HG03342 (cell line): ENCODE measurements at regions not wholly inside any gene's neighbourhood (a gene's known extent, or its start where the extent isn't known, plus 50 kb on each side); places are given as distances from the start of the nearest gene placed in this dataset.
"Not testable (repeated sequence)": the region's sequence is repeated elsewhere in the genome, so short reads cannot be mapped to it uniquely, and the experiment has no call there.

Experiments
- ATAC-seq: cut with Tn5 transposase; IDR thresholded peaks from one replicate; pipeline ENCODE4 v1.9.1; 2021; ENCODE audit warnings: mild to moderate bottlenecking, moderate library complexity; ENCODE audit not compliant: unreplicated experiment

DNA sequence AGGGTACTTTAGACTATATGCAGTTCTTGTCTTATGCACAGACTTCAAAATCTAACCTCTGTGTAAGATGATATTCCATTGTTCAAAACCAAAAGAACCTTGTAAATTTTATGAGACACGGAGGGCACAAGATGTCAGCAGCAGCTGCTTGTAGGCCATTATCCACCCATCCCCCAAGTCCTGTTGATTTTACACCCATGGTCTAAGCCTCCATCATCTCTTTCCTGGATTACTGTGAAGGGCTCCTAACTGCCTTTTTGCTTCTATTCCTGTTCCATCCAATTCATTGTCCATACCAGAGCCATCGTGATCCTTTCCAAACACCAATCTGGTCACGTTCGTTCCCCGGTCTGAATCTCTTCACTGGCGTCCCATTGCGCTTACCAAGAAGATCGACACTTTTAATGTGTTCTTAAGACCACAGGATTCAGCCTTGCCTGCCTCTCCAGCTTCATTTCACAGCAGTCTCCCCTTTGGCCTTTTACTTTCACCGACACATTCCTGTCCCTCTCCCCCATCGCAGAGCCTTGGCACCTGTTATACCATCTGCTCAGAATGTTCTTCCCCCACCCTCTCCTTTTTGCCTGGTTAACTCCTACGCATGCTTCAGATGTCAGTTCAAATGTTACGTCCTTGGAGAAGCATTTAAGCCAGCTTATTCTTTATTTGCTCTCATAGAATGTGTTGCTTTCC, 107.3 kb upstream of the POU3F1 start:
- no peak for ATAC-seq

DNA sequence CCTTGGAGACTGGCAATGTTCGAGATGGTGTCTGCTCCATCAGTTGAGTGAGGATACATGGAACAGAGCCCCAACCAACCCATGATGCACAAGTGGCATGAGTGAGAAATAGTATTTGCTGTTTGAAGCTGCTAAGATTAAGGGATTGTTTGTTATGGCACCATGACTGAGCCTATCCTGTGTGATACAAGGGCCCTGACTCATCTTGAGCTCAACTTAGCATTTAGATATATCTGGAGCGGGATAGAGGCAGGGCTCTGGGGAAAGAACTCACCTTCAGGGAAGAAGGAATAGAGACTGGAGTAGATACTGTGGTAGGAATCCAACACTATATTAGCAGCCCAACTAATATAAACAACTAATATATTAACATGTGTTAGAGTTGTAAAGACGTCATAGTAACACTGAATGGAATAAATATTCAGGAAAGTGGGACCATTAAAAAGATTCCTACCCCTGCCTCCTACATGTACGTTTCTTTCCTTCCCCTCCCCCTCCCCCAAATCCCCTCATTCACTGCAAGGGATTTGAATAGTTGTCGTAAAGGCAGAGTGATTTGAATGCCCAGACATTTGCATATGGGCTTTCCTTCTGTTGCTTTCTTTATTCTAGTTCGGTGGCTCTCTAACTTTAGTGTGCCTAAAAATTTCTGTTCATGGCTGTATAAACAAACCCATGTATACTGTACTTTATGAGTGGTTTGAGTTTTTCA, 106.6 kb upstream of the POU3F1 start:
- ATAC-seq: no peak

DNA sequence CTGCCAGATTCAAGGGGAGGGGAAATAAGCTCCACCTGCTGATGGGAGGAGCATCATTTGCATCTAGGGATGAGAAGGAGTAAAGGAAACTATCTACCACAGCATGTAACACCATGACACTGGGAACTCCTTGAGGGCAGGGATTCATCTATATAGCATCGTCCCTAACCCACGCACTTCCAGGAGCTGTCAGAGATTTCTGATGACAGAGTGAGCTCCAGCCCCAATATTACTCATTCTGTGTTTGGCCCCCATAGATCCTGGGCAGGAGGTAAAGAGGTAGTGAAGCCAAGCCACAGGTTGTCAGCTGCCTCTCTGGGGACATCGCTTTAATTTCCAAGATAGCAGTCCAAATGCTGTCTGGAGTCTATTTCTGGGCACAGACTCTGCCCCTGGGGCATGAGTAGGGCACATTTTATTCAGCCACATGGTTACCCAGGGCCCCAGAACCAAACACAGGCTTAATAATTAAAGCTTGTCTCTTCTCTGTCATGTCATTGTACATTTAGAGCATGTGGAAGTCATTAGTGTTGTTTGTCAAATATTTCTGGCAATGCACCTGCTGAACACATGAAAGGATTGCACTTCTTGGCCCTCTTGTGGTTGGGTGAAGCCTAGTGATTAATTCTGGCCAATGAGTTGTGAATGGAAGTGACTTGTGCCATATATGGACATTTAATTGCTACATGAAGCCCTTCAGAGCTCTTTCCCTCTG, 105.9 kb upstream of the POU3F1 start:
- no peak for ATAC-seq

DNA sequence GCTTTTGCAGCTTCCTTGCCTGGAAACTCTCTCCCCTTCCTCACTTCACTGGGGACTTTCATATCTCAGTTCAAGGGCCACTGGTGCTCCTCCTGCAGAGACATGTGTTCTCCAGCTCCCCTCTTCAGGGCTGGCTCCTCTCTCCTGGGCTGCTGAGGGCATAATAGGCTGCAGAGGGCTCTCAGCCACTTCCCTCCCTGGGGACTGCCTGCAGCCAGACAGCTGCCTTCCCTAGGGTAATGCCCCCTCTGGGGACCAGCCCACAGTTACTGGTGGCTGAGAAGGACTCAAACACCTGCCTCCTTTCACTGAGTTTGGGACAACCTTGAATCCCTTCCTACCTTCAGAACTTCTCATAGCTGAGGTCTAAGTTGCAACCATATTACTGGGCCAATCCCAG, 104.8 kb upstream of the POU3F1 start:
- ATAC-seq: no peak

DNA sequence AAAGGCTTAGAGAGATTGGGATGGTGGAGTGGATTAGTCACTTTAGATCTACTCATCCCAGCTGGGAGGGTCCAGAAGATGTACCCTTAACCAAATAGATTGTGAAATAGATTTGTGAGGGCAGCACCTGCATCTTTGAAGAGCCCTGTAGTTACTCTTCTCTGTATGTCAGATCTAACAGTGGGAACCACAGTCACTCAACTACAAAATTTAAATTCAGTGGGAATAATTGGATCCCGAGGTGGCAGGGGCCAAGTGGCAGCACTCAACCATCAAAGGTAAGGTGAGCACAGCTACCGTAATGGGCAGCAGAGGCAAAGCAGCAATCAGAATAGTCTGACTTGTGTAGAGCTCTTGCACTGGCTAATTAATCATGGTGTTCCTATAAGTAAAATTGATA, 99.5 kb upstream of the POU3F1 start:
- ATAC-seq: not testable (repeated sequence)

DNA sequence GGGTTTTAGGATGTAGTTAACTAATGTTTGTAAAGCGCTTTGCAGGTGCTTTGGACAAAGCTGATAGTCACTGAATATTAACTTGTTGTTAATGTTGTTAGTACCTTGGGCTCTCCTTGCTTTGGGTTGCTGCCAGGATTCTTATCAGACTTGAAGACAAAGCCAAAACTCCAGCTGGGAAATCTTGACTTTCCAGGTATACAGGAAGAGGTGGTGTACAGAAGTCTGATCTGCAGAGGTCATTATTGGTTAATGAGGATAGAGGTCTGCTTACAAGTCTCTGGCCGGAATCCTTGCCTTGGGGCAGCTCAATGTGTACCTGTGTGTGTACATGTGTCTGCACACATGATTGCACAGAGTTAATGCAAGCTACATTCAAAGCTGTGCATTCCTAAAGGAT, 96.0 kb upstream of the POU3F1 start:
- ATAC-seq: no peak

DNA sequence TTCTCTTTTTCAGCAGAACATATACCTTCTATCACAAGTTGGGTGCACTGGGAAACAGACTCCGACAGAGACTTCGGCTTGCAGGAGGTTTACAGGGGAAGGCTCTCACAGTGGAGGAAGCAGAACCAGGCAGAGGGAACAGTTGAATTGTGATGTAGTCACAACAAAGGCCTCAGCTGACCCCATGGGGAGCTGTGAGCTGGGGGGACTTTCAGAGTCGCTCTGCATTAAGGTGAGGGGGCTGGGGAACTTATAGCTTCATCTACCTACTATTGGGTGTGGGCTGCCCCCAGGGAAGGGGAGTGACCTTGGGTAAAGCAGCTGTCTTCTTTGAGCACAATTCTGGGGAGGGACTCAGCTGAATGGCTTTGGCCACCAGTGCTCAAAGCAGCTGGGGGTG, 94.9 kb upstream of the POU3F1 start:
- ATAC-seq: no peak

DNA sequence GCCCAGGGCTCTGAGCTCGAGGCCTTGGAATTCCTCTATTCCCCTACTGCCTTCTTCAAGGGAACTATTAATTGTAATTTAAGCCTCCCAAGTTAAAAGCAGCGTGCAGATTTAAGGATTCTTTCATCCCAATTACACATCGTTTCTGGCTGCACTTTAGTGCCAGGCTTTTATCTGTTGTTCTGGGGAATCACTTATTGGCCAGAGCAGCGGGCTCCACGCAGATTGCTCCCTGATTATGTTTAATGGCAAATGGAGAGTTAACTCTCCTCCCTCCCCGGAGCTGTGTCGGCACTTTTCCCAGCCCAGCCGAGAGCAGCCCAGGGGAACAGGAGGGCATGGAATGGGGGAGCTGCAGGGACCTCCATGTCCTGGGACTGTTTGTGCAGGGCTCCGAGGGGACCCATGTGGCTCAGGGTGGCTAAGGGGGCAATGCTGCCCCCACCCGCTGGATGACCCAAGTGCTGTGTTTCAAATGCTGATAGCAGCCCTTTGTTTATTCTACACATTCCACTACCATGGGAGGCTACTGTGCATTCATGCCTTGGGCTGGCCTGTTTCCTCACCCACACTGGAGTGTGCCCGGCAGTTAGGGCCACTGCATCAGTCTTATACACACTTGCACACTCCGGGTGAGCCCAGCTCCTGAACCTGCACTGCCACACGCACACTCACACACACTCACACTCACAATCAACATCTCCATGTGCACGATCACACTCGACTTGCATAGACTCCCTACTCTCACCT, 93.3 kb upstream of the POU3F1 start:
- ATAC-seq: no peak

DNA sequence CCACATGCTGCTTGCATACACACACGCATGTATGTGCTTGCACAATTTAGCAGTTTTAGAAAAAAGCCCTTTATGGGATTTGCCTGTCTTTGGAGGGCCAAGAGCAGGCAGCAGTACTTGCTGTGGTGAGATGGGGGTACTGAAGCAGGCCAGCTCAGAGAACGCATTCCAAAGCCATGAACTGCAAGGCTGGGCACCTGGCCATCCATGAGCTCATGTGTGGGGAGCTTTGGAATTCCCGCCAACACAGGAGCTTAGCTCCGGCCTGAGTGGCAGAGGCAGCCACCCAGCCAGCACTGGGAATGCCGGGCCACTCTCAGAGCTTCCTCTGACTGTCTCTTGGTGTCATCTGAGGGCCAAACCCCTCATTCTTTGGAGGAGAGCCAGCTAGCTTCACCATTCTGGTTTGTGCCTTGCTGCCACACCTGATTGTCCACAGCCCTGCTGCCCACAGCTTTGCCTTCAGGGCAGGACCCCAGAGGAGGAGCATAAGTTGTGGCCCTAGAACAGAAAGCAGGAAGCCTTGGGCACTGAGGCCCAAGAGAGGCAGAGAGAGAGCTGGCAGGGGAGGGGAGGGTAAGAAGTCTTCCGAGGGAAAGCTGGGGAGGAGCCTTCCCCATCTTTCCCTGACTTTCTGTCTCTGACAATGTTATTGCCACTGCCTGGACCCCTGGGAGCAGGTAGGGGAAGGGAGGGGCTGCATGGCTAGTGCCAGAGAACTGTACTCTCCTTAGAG, 92.1 kb upstream of the POU3F1 start:
- ATAC-seq: no peak

DNA sequence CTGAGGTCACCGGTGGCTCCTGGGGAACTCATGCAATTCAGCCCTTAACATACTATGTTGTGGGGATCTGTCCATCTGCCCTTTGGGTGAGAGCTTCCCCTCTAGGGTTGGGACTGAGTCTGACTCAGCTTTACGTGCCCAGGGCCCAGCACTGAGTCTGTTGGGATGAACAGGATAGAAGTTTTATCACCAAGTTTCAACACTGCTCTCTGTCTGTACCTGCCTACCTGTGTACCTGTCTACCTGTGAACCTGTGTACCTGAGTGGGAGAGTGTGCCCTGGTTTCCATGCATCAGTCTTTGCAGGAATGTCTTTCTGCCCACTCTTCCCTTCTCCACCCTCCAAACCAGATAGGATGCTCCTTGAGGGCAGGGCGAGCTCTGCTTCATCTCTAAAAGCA, 90.6 kb upstream of the POU3F1 start:
- ATAC-seq: no peak

DNA sequence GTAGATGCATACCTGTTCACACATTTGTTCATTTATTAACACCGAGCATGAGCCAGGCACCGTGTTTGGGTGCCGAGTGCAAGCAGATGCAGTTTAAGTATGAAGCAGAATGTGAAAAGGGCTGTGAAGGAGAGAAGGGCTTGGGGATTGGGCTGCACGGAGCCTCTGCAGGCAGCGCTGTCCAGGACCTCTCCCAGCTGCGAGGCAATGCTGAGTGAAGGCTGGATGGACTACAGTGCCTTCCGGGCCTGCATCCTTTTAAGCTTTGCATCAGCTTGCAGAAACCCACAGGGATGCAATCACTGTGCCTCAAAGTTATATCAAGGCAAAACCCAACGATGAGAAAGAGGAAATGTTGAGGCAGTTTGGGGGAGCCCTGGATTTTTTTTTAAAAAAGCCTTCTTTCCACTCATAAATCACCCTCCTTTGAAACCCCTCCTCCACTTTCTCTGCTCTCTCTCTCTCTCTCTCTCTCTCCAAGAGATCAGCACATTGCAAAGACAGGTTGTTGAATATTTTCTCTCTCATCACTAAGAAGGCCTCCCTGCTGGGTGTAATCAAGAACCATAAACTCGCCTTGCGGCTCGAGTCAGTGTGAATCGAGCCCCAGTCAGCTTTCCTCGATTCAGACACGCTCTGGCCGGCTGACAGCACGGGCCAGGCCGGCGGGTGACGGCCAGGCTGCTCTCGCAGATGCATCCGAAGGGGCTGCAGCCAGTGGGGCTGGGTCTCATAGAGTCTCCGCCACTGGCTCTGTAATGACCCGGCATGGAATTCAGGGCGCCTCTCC, 89.2 kb upstream of the POU3F1 start:
- ATAC-seq: no peak

DNA sequence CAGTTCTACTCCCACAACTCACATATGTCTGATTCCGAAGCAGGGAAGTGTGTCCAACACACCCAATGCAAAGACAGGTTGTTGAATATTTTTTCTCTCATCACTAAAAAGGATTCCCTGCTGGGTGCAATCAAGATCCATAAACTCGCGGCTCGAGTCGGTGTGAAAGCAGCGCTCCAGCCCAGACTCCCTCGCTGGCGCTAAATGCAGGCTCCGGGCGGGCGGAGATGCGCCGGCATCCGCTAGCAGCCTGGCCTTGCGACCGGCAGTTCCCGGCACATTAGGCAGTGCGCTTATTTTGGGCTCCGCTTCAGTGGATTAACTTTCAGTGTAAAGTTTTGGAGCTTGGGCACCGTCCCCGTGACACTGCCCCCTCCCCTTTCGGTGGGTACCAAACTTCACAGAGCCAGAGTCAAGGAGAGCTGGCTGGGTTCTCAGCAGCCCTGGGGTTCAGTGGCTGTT, 87.7 kb upstream of the POU3F1 start:
- no peak for ATAC-seq

DNA sequence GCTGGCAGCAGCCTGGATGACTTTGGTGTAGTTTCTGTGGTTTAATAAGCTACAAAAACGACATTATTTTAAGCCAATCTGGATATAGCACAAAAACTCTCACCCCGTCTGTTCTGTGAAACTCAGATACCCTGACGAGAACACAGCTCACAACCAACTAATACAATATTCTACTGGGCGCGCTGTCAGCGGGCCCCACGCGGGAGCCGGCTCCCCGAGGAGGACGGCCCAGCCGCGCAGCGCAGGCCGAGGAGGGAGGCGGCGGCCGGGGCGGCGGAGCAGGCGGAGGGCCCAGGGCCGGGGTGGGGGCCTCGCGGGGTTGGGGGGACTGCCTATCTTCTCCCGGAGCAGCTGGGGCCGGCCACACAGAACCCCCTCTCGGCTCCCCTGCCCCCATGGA, 87.2 kb upstream of the POU3F1 start:
- ATAC-seq: no peak

DNA sequence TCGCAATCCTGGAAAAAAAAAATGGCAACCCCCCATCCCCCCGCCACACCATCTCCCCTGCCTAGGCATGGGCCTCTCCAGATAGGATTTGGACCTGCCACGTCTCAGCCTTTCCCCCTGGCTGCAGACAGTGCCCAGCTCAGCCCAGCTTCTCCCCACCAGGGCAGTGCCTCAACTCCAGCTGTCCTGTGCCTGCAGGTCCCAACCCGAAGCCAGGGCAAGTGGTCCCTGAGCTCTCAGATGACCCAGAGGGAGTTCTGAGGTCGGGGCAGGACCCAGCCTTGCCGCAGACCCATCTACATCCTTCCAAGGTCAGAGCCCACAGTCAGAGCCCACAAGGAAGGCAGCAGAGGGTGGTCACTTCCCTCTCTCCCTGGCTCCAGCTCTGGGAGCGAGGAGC, 86.7 kb upstream of the POU3F1 start:
- no peak for ATAC-seq

DNA sequence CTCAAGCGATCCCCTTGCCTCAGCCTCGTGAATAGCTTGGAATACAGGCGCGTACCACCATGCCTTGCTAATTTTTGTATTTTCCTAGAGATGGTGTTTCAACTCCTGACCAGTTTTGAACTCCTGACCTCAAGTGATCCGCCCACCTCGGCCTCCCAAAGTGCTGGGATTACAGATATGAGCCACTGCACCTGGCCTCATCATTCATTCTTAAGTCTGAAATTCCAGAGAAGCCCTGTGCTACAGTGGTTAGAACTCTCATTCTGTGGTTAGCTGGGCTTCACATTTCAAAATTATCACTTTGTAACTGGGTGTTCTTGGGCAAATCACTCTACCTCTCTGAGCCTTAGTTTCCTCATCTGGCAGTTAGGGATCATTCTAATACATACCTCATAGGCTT, 86.1 kb upstream of the POU3F1 start:
- ATAC-seq: no peak

DNA sequence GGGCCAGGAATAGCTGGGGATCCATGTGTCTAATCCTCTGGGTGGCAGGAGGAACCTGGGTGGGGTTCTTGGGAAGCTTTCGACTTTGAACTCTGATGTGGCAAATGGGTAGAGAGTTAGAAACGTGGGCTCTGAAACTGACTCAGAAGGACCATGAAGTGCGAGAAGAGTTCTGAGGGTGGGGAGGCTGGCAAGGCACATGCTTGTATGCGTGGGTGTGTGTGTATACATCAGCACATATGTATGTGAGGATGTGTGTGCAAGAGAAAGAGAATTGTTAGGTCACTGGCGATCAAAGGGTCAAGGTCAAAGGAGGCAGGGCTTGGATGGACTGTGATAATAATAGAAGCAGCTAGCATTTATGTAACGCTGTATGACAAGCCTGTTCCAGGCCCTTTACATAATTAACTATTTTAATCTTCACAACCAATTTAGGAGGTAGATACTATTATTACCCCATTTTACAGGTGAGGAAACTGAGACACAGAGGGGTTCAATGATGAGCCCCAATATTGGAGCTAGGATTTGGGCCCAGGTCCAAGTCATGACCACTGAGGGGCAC, 84.5 kb upstream of the POU3F1 start:
- ATAC-seq: no peak

DNA sequence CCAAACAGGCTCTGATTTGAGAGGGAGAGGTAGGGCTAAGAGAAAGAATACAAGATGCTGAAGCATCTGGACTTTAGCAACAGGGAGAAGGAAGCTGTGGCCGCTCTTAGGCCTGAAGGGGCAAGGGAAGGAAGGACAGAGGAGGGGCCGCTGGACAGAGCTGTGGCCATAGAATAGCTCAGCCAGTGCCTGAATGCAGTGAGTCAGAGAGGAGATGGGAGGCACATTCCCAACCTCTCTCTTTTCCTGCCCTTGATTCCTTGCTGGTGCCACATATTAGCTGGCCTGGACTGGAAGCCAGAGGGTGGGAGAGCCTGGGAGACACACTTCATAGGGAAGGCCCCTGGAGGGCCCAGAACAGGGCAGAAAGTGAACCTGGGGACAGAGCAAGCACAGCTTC, 83.4 kb upstream of the POU3F1 start:
- ATAC-seq: no peak

DNA sequence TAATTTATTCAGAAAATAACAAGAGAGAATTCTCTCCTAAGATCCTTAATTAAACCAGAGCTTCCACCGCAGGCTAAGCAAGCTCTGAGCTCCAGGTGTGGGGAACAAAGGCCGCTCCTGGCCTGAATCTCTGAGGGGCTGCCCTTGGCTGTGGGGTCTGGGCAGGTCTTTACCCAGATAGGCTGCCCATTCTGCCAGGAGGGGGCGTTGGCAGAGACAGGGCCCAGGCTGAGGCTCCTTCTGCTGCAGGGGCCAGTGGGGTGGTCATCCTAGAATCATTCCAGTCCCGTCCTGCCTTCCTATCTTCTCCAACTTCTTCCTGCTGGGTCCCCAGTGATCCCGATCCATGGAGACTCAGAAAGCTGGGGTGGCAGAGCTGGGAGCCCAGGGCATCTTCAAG, 82.9 kb upstream of the POU3F1 start:
- ATAC-seq: no peak

DNA sequence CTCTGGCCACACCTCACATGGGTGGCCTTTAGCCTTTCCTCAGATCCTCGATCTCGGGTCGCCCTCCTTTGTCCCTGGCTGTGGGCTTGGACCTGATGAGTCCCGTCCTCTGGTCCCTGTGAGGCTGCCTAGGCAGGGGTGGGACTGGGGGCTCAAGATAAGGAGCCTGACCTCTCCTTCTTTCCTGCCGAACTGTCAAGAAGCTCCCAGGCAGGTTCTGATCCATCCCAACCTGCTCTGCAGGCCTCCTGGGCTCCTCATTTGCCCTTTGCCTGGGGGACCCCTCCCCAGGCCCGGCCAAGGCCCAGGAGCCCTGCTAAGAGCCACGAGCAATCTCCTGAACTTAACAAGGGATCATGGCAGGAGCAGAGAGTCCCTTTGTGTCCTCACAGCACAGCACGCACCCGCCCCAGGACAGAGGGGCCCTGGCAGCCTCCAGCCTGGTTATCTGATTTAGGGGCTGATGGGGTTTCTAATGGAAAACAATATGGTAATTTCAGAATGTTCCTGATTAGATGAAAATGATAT, 82.4 kb upstream of the POU3F1 start:
- no peak for ATAC-seq
